ENCODE measurements at regions not wholly inside any gene's neighbourhood (a gene's known extent, or its start where the extent isn't known, plus 50 kb on each side); places are given as distances from the start of the nearest gene placed in this dataset.

GRCh38 chr5:3729631-3730030, 134.0 kb downstream of the IRX1 start:
- no peak overlapping the region for H3K4me3 ChIP-seq (ENCODE audit: low read length)
- DNase-seq (ENCODE audit: low read depth): no peak
- TF ChIP-seq CTCF (conservative IDR thresholded peaks at IDR 0.05; ENCODE audit: low read length): no peak

- no peak; the same call in 1 of the 2 replicates for TF ChIP-seq CTCF (conservative IDR thresholded peaks at IDR 0.05; ENCODE audit: low read length)
- no peak for DNase-seq (ENCODE audit: low read depth)
- H3K4me3 ChIP-seq (ENCODE audit: low read length): no peak overlapping the region
These were observed 139.0 kb downstream of the IRX1 start for GRCh38 chr5:3734632-3735031.

- no peak for DNase-seq (ENCODE audit: low read depth)
- TF ChIP-seq CTCF (conservative IDR thresholded peaks at IDR 0.05; ENCODE audit: low read length): no peak
- H3K4me3 ChIP-seq (ENCODE audit: low read length): no peak overlapping the region
These were observed 140.8 kb downstream of the IRX1 start for GRCh38 chr5:3736466-3736865.

GRCh38 chr5:3736926-3737325, 141.3 kb downstream of the IRX1 start:
- no peak overlapping the region for H3K4me3 ChIP-seq (ENCODE audit: low read length)
- DNase-seq (ENCODE audit: low read depth): no peak
- no peak for TF ChIP-seq CTCF (conservative IDR thresholded peaks at IDR 0.05; ENCODE audit: low read length)

- TF ChIP-seq CTCF (conservative IDR thresholded peaks at IDR 0.05; ENCODE audit: low read length): no peak
- H3K4me3 ChIP-seq (ENCODE audit: low read length): no peak overlapping the region
- DNase-seq (ENCODE audit: low read depth): no peak
These were observed 143.3 kb downstream of the IRX1 start for GRCh38 chr5:3738919-3739318.

GRCh38 chr5:3740546-3741373, 145.1 kb downstream of the IRX1 start:
- no peak for TF ChIP-seq CTCF (conservative IDR thresholded peaks at IDR 0.05; ENCODE audit: low read length)
- no peak for DNase-seq (ENCODE audit: low read depth)
- no peak overlapping the region for H3K4me3 ChIP-seq (ENCODE audit: low read length)

- TF ChIP-seq CTCF (conservative IDR thresholded peaks at IDR 0.05; ENCODE audit: low read length): no peak
- no peak overlapping the region for H3K4me3 ChIP-seq (ENCODE audit: low read length)
- DNase-seq (ENCODE audit: low read depth): no peak
These were observed 145.7 kb downstream of the IRX1 start for GRCh38 chr5:3741374-3741770.

Measured in AG10803 (cell line).